BE2C (cell line): ENCODE measurements at regions not wholly inside any gene's neighbourhood (a gene's known extent, or its start where the extent isn't known, plus 50 kb on each side); places are given as distances from the start of the nearest gene placed in this dataset.

Experiments used
- DNase-seq: peaks from one replicate; pipeline ENCODE4 v3.0.0-alpha.2; 2020
- H3K27me3 ChIP-seq: fragments of 250-450 bp; sonication (Bioruptor Pico); 2 replicates; pipeline ENCODE4 v1.5.1; 2020; ENCODE audit warnings: mild to moderate bottlenecking
- H3K36me3 ChIP-seq: fragments of 250-450 bp; sonication (Bioruptor Pico); 2 replicates; pipeline ENCODE4 v1.5.1; 2020; ENCODE audit warnings: mild to moderate bottlenecking
- H3K4me1 ChIP-seq: fragments of 250-450 bp; sonication (Bioruptor Pico); 2 replicates; pipeline ENCODE4 v1.5.1; 2020
- H3K4me3 ChIP-seq: 2 replicates; pipeline ENCODE4 v1.5.1; 2011; ENCODE audit warnings: low read depth, low read length
- H3K9me3 ChIP-seq: fragments of 250-450 bp; sonication (Bioruptor Pico); 2 replicates; pipeline ENCODE4 v1.5.1; 2020
- TF ChIP-seq, protein P1 (sequence below): IDR thresholded peaks from 2 replicates; pipeline ENCODE4 v1.5.1; 2012; ENCODE audit warnings: mild to moderate bottlenecking, low read depth, low read length

DNA sequence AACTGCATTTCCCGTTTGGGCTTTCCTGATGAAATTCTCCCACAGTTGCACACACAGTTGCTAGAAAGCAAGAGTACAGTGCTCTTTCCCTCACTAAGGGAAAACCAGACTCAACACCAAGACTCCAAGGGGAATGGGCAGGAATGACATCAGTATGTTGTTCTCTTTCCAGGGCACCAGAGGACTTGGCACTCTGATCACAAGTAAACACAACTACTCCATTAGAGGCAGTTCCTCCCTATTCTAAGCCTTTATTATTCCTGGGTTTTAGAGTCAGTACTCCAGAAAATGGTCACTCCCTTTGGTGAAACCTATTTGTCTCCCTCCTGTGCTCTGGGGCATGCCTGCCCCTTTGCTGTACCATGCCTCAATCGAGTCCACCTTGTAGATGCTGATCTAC is 52.3 kb upstream of the VGLL4 start:
- H3K9me3 ChIP-seq, result no peaks in the 10 kb centered on the region
- DNase-seq, result no peak
- no peaks in the 10 kb centered on the region for H3K4me1 ChIP-seq
- H3K36me3 ChIP-seq, result no peaks in the 10 kb centered on the region
- H3K4me3 ChIP-seq, result no peak overlapping the region
- TF ChIP-seq, protein P1, sequence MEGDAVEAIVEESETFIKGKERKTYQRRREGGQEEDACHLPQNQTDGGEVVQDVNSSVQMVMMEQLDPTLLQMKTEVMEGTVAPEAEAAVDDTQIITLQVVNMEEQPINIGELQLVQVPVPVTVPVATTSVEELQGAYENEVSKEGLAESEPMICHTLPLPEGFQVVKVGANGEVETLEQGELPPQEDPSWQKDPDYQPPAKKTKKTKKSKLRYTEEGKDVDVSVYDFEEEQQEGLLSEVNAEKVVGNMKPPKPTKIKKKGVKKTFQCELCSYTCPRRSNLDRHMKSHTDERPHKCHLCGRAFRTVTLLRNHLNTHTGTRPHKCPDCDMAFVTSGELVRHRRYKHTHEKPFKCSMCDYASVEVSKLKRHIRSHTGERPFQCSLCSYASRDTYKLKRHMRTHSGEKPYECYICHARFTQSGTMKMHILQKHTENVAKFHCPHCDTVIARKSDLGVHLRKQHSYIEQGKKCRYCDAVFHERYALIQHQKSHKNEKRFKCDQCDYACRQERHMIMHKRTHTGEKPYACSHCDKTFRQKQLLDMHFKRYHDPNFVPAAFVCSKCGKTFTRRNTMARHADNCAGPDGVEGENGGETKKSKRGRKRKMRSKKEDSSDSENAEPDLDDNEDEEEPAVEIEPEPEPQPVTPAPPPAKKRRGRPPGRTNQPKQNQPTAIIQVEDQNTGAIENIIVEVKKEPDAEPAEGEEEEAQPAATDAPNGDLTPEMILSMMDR, result no peak
- no peaks in the 10 kb centered on the region for H3K27me3 ChIP-seq
